Right ventricle myocardium inferior (tissue), 1 donor: ENCODE measurements at regions not wholly inside any gene's neighbourhood (a gene's known extent, or its start where the extent isn't known, plus 50 kb on each side); places are given as distances from the start of the nearest gene placed in this dataset.
A peak's percentile ranks its signal among the peaks of the same experiment; 100 is the strongest.
"Not testable (repeated sequence)": the region's sequence is repeated elsewhere in the genome, so short reads cannot be mapped to it uniquely, and the experiment has no call there.

ENCODE experiments used
- ATAC-seq: fragments of 200-7000 bp; cut with Tn5 transposase; one replicate; pipeline ENCODE4 v1.9.1; 2020; ENCODE audit warnings: mild to moderate bottlenecking, moderate library complexity
- DNase-seq: peaks from one replicate; pipeline ENCODE4 v3.0.0; 2021; ENCODE audit errors: missing footprints
- intact Hi-C: fragments of 100-400 bp; cut with DNase I; formaldehyde crosslinking; loops from one replicate; pipeline ENCODE4 v1.11.0; 2022
- donor health status: DM: no; HTN: yes; CAD: no; lungs with severe emphysema.

GRCh38 chrY:18078452-18078851 lies 52.9 kb downstream of the CDY2A start:
- intact Hi-C loops, ATAC-seq, DNase-seq: not testable (repeated sequence)

- intact Hi-C loops, ATAC-seq, DNase-seq: not testable (repeated sequence)
Measured at GRCh38 chrY:18085910-18086309, 60.3 kb downstream of the CDY2A start.

- ATAC-seq, intact Hi-C loops, DNase-seq: not testable (repeated sequence)
Measured at GRCh38 chrY:18086361-18086977, 60.9 kb downstream of the CDY2A start.

- intact Hi-C loops, DNase-seq, ATAC-seq: not testable (repeated sequence)
Measured at GRCh38 chrY:18087943-18088655, 62.5 kb downstream of the CDY2A start.

- ATAC-seq, intact Hi-C loops, DNase-seq: not testable (repeated sequence)
Measured at GRCh38 chrY:18092952-18093351, 67.4 kb downstream of the CDY2A start.

GRCh38 chrY:18105691-18106090 lies 80.1 kb downstream of the CDY2A start:
- intact Hi-C loops, ATAC-seq, DNase-seq: not testable (repeated sequence)

- DNase-seq, intact Hi-C loops, ATAC-seq: not testable (repeated sequence)
Measured at GRCh38 chrY:18118388-18118787, 92.8 kb downstream of the CDY2A start.

GRCh38 chrY:18137718-18138117 lies 112.1 kb downstream of the CDY2A start:
- intact Hi-C loops, DNase-seq, ATAC-seq: not testable (repeated sequence)

GRCh38 chrY:18139311-18140007 lies 113.9 kb downstream of the CDY2A start:
- intact Hi-C loops, ATAC-seq, DNase-seq: not testable (repeated sequence)

GRCh38 chrY:18146417-18146816 lies 120.8 kb downstream of the CDY2A start:
- DNase-seq, intact Hi-C loops, ATAC-seq: not testable (repeated sequence)

GRCh38 chrY:18152626-18153025 lies 127.0 kb downstream of the CDY2A start:
- ATAC-seq, intact Hi-C loops, DNase-seq: not testable (repeated sequence)

- intact Hi-C loops, ATAC-seq, DNase-seq: not testable (repeated sequence)
Measured at GRCh38 chrY:18165738-18166137, 140.2 kb downstream of the CDY2A start.

- intact Hi-C loops, ATAC-seq, DNase-seq: not testable (repeated sequence)
Measured at GRCh38 chrY:18176118-18176517, 150.5 kb downstream of the CDY2A start.

- DNase-seq, intact Hi-C loops: not testable (repeated sequence)
- ATAC-seq = peak; percentile 79
Measured at GRCh38 chrY:18188982-18189683, 163.5 kb downstream of the CDY2A start.

- intact Hi-C loops, DNase-seq, ATAC-seq: not testable (repeated sequence)
Measured at GRCh38 chrY:18237580-18237979, 212.0 kb downstream of the CDY2A start.

GRCh38 chrY:18262562-18262961 lies 237.0 kb downstream of the CDY2A start:
- intact Hi-C loops, DNase-seq, ATAC-seq: not testable (repeated sequence)

- ATAC-seq, intact Hi-C loops, DNase-seq: not testable (repeated sequence)
Measured at GRCh38 chrY:18271126-18271525, 245.5 kb downstream of the CDY2A start.

GRCh38 chrY:18294353-18294752 lies 252.2 kb upstream of the HSFY1 start:
- ATAC-seq, DNase-seq, intact Hi-C loops: not testable (repeated sequence)
